GM21367 (cell line): ENCODE measurements at regions not wholly inside any gene's neighbourhood (a gene's known extent, or its start where the extent isn't known, plus 50 kb on each side); places are given as distances from the start of the nearest gene placed in this dataset.
"Not testable (repeated sequence)": the region's sequence is repeated elsewhere in the genome, so short reads cannot be mapped to it uniquely, and the experiment has no call there.

Experiments
- ATAC-seq: cut with Tn5 transposase; IDR thresholded peaks from one replicate; pipeline ENCODE4 v1.9.1; 2021; ENCODE audit not compliant: unreplicated experiment

DNA sequence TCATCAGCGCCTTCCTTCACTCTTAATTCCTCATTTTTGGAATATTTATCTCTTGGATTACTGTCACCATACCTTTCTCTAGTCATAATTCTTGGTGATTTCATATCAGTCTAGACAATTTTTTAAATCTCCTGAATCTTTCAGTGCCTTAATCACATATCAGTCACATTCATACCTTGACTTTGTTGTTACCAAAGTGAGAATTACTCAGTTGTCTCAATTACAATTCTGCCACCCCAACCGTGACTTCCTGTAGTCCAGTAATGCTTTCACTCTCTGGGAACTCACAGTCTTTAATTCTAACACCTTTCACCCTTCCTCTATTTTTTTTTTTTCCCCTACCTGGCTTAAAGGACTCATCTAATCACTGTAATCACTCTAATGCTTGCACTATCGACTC, 1275.3 kb upstream of the TENM3 start:
- ATAC-seq: no peak

DNA sequence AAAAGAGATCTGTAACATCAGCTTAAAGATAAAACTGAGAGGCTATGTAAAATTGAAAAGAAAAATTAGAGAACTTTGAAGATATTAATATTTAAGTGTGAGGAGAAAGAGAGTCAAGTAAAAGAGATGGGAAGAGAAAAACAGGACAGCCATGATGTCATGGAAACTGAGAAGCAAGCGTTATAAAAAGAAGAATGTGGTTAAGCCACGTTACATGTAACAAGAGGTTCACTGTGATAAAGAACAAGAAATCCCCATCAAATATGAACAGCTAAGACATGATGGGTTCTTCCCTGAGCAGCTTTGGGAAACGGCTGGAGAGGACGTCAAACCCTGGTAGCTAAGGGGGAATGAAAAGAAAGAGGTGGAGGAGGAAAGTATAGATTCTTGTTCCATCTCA, 1269.3 kb upstream of the TENM3 start:
- no peak for ATAC-seq

DNA sequence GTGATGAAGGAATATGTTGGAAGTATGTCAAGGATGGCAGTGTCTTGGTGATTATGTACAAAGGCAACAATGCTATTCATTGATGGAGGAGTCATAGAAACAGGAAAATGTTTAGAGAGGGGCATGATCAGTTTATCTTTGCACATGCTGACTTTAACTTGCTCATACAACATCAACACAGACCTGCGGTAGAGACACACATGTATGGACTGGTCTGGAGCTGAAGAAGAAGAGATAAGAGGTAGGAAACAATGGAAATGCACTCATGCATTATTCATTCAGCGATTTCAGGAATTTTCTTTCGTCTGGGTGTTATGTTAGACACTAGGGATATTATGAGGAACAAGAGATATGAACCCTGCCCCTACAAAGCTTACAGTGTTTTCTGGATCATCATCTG, 1252.3 kb upstream of the TENM3 start:
- ATAC-seq: no peak

DNA sequence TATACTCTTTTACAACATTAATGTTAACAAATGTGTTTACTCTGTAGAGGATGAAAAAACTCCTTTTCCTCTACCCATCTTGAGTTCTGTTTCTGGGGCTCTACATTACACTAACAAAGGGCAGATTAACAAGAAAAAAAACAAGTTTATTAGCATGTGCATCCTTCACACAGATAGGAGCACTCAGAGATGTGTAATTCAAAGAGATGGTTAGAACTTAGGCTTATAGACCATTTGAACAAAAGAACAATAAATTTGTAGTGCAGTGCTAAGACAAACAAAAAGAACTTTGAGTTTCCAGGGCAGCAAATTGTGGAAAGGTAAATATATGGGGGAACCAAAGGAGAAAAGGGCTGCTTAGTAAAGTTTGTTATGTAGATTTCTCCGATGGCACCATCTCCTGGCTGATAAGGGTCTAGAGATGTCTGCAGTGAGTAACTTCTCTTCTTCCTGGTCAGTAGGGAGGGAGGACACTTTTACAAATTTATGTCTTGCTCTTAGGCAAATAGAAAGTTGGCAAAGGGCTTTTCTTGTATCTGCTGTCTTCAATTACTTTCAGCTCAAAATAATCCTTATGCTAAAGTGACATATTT, 1249.9 kb upstream of the TENM3 start:
- ATAC-seq: no peak

DNA sequence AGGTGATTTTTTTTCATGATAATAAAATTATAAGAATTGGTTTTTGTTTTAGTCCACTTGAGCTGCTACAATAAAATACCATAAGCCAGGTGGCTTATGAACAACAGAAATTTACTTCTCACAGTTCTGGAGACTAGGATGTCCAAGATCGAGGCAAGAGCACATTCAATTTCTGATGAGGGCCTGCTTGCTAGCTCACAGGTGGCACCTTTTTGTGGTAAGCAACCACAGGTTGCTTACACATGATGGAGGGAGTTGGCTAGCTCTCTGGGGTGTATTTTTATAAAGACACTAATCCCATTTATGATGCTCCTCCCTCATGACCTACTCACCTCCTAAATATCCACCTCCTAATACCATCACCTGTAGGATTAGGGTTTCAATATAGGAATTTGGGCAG, 1248.5 kb upstream of the TENM3 start:
- ATAC-seq: no peak

DNA sequence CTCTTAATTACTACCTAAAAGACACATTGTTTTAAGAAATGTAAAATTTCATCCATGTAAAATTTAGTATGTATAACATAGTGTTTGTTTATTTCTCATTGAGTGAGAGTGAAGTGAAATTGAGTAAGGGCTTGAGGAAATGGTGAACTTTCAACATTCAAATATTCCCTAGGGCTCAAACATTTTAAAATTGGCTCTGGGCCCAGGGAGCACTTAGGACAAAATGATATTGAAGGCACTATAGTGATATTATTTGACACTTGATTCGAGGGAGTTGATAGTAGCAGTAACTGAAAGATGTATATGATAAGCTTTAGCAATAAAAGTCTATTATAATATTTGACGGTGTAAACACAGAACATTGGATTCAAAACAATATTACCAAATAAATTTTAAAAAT, 1244.0 kb upstream of the TENM3 start:
- ATAC-seq: no peak

DNA sequence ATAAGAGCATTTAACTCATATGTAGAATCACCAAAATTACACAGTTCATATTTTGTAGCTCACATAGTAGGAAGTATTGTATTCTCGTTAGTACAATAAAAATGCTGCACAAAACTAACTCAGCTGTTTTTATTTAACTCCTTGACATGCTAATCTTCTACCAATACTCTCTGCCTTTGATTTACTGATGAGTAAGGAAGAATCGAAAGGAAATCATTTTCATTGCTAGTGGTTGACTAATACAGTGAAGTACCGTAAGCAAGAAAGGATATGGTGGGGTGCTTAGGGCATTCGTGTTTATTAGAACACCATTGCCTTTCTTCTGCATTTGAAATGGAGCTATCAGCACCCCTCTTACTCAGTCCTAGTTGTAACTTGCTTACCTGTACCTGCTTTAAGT, 1239.1 kb upstream of the TENM3 start:
- ATAC-seq: no peak

DNA sequence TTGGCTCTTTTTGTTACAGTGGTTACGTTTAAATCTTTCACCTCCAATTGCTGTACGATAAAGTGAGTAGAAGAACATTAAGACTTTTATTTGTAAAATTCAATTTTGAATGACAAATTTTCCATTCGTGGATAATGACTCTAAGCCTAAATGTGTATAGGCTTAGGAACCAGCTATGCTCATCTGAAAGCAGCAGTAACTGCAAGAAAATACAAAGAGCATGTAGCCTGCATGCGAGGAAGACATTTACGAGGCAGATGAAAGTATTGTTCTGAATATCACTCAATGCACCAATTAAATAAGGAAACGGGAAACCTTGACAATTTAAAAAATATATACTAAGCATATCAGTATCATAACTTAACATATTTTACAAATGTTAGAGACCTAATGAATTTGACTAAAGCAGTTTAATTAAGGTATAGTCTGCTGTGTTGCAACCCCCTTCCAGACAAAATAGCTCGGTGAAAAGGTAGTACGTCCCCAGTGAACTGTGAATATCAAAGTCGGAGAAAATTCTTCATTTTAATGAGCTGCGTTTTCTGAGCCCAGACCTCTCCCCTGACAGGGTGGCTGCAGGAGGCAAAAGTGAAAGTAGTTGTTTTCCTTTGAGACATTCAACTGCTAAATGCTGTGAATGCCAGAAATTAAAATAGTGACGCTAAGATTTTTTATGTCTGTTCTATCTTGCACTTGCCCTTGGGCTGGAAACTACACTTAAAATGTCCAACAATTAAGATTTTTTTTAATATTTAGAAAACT, 1236.5 kb upstream of the TENM3 start:
- ATAC-seq: no peak

DNA sequence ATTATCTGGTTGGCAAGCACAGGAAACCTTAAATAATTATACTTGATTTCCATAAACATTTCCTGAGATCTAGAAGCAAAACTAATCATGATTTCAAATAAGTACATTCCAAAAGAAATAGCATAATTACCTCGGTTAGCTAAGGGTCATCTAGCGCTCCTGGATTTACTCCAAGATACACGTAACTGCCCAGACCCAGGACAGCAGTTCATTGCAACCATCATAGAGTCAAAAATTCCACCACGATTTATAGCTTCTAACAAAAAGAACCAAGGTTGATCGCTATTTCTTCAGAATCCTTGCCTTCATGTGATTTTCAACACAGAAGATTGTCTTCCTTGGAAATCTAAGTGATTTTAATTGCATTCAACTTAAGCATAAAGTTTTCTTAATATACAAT, 1235.5 kb upstream of the TENM3 start:
- ATAC-seq: no peak

DNA sequence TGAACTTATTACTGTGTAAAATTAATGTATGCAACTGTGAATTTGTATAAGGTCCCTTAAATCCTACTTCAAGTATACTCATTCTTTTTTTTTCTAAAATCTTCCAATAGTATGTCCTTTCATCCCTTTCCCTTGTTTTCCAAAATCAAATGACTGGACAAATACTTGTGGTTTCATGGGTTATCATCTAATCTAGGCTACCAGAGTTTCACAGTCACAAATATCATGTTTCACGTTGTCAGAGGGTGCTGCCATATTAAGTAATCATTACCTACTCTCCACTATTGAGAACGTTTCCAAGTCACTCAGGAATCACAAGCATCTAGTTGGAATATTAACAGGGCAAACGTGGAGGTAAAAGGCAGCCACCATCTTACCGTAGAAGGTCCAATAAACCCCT, 1235.0 kb upstream of the TENM3 start:
- ATAC-seq: no peak

DNA sequence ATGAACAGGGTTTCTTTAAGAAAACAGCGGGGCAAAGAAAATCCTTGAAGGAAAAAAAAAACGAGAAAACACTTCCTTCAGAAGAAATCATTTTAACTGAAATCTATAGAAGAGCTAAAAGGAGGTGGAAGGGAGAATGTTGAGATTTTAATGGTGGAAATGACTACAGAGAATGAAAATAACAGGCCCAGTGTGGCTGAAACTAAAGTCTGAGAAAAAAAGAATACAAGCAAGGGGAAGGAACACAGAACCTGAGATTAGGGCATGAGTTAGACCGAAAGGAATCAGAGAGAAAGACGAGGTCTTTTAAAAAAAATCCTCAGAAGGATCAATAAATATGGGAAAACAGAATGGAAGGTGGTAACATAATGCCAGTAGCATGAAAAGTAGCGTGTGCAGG, 1230.0 kb upstream of the TENM3 start:
- no peak for ATAC-seq

DNA sequence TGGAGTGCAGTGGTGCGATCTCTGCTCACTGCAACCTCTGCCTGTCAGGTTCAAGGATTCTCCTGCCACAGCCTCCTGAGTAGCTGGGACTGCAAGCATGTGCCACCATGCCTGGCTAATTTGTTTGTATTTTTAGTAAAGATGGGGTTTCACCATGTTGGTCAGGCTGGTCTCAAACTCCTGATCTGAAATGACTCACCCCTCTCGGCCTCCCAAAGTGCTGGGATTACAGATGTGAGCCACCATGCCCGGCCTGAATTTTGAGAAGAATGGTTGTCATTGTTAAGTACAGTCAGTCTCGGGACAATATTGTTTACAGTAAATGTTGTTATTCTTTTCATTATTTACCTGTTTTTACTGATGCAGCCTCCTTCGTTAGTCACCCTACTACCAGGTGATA, 1226.2 kb upstream of the TENM3 start:
- no peak for ATAC-seq

DNA sequence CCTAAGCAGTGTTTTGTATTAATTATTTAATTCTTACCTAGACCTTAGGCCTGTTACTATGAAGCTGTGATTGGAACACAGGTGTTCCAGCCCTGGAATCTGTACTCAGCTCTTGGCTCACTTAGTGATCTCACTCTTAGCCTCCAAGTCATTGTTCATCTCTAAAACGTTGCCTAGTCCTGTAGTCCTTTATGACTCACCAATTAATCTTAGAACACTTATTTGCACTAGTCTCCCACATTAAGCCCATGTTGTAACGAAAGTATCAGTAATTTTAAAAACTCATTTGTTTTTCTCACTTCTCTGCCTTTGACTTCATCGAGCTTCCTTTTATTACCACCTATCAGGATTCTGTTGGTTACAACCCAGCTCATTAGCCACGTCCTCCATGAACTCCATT, 1224.7 kb upstream of the TENM3 start:
- no peak for ATAC-seq

DNA sequence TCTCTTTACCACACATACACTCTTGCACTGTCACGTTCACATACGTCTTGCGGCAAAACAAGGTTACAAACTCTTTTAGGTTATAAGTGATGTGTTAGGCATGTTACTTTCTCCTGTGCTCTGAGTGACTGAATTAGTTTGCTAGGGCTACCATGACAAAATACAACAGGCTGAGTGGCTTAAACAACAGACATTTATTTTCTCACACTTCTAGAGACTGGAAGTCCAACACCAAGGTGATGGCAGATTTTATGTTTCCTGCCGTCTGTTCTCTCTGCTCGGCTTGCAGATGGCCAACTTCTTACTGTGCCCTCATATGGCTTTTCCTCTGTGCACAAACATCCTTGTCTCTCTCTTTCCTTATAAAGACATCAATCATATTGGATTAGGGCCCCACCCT, 1224.3 kb upstream of the TENM3 start:
- ATAC-seq: no peak

DNA sequence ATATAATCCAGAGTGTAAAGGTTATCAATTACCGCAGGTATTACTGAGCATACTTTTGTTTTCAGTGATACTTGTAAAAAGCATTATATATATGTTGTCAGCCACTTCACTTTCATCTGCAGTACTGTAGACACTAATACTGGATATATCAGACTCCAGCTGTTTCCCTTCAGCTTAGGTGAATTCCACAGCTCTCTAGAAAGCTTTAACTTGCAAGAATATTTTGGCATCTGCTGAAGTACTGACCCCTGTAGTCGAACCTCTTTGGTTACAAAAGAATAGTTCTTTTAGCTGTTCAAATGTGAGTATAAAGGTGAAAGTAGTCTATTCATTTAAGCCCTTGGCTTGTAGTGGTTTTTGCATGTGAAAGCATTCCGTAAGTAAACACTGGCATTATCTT, 1222.7 kb upstream of the TENM3 start:
- ATAC-seq: no peak

DNA sequence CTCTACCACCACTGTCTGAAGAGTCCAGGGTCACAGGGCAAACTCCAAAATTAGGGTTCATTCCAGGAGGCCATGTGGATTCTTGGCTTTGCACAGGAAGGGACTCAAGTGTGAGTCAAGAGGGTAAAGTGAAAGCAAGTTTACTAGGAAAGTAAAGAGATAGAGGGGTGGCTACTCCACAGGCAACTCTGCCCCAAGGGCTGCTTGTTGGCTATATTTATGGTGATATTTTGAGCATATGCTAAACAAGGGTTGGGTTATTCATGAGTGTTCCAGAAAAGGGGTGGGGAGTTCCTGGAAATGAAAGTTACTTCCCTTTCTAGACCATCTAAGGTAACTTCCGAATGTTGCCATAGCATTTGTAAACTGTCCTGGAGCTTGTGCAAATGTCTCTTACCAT, 1222.0 kb upstream of the TENM3 start:
- ATAC-seq: no peak

DNA sequence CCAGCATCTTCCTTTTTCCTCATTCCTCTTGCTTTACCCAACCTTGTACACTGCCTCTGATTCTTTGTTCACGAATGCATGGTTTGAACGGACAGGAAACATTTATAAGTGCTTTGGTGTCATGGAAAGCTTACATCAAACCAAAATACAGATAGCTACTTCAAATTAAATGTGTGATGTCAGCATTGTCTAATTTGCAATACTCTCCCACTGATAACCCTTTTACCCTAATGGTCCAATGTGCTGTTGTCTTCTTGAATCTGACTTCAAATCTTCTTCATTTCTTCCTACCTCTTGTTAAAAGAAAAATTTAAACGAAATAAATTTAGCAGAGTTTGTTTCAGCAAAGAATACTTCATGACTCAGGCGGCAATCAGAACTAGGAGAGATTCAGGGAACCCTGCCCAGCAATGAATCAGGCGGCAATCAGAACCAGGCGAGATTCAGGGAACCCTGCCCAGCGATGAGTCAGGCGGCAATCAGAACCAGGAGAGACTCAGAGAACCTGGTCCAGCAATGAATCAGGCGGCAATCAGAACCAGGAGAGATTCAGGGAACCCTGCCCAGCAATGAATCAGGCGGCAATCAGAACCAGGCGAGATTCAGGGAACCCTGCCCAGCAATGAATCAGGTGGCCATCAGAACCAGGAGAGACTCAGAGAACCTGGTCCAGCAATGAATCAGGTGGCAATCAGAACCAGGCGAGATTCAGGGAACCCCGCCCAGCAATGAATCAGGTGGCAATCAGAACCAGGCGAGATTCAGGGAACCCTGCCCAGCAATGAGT, 1212.9 kb upstream of the TENM3 start:
- not testable (repeated sequence) for ATAC-seq

DNA sequence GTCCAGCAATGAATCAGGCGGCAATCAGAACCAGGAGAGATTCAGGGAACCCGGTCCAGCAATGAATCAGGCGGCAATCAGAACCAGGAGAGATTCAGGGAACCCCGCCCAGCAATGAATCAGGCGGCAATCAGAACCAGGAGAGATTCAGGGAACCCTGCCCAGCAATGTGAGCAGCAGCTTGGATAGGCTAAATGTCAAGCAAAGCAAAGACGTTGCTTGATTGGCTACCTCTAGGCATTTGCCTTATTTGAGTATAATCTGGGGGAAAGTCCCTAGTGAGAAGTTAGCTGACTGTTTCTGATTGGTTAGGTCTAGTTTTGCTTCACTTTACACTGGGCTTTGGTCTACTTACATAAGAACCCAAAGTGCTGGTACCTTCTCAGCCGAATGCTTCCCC, 1212.2 kb upstream of the TENM3 start:
- no peak for ATAC-seq

DNA sequence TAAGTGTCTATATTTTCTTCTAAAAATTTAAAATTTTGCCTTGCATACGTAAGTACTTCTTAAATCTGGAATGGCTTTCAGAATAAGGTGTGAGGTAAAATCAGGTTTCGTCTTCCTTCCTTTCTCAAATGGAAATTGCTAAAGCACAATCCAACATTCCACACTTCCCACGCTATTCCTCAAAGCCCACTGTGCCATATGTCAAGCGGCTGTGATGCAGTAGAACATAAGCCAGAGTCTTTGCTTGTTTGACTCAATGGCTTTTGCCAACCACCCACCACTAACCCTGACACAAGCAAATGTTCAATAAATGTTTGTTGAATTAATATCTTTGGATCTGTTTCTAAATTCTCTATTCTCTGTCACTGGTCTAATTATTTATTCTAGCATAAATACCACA, 1199.7 kb upstream of the TENM3 start:
- ATAC-seq: no peak

DNA sequence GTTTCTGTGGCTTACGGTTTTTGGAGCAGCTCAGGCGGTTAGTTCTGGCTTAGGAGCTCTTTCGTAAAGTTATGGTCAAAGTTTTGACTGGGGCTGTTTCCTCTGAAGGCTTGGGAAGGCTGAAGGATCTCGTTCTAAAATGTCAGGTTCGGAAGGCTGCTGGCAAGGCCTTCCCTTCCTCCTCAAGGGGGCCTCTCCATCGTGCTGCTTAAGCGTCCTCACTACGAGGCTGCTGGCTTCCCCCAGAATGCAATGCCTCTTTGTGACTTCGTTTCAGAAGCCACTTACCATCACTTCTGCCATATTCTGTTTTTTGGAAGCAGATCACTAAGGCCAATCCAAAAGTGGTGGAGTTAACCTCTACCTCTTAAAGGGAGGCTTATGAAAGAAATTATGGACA, 1196.4 kb upstream of the TENM3 start:
- no peak for ATAC-seq

DNA sequence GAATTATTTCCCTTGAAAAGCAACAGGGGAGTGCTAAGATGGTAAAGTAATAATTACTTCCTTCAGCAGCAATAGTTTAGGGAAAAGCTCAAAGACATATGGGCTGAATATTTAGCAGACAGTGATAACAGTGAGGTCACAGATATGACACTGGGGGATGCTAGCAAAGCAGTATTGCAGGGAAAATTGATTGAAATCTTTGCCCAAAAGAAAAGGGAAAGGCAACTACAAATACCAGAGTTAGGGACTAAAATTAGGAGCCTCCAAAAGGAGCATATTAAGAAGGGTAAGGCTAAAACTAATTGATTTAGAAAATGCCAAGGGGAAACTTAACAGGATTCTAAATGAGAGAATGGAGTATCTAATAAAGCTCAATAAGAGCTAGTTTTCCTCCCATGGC, 1191.3 kb upstream of the TENM3 start:
- ATAC-seq: no peak

DNA sequence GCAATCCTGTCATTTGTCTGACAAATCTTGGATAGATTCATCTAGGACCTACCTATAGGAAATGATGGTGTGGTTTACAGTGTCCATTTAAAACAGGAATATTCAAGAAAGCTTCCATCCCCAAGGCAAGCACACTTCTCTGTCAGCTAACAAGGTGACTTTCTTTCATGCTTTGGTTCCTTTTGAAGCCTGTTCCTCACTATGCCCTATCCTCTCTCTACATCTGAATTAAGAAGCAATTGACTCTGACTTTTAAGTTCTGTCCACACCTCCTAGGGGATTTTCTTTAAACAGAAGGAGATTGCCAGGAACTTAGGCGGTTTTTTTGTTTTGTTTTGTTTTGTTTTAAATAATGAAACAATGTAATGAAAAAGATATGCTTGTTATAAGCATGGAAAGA, 1181.4 kb upstream of the TENM3 start:
- ATAC-seq: no peak
